ENCODE measurements at regions not wholly inside any gene's neighbourhood (a gene's known extent, or its start where the extent isn't known, plus 50 kb on each side); places are given as distances from the start of the nearest gene placed in this dataset.
"Not testable (repeated sequence)": the region's sequence is repeated elsewhere in the genome, so short reads cannot be mapped to it uniquely, and the experiment has no call there.

DNA sequence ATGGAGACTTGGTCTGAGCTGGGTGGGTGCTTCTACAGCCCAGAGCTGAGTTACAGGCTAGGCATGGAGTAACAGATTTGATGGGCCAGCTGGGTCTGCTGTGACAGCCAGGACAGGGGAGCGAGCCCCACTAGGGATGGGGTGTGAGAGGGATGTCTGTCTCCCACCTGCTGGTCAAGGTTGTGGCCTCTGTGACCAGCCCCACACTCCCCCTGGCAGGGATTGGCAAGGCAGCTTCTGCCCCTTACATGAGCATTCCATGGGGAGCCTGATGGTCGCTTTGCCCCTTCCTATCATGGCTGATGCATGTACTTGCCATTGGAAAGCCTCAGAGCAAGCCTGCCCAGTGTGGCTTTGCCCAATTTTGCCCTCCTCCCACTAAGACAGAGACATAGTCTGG lies 162.0 kb upstream of the FIGN start:
- TF ChIP-seq POLR2AphosphoS5 (IDR thresholded peaks at IDR 0.05): no peak
- TF ChIP-seq, protein P1, sequence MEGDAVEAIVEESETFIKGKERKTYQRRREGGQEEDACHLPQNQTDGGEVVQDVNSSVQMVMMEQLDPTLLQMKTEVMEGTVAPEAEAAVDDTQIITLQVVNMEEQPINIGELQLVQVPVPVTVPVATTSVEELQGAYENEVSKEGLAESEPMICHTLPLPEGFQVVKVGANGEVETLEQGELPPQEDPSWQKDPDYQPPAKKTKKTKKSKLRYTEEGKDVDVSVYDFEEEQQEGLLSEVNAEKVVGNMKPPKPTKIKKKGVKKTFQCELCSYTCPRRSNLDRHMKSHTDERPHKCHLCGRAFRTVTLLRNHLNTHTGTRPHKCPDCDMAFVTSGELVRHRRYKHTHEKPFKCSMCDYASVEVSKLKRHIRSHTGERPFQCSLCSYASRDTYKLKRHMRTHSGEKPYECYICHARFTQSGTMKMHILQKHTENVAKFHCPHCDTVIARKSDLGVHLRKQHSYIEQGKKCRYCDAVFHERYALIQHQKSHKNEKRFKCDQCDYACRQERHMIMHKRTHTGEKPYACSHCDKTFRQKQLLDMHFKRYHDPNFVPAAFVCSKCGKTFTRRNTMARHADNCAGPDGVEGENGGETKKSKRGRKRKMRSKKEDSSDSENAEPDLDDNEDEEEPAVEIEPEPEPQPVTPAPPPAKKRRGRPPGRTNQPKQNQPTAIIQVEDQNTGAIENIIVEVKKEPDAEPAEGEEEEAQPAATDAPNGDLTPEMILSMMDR (IDR thresholded peaks at IDR 0.05): no peak
- no peak for TF ChIP-seq EP300 (IDR thresholded peaks at IDR 0.05)
- no peak for TF ChIP-seq POLR2A (IDR thresholded peaks at IDR 0.05)
- Histone ChIP-seq H3K27ac (no peak overlapping the region), H3K9me3 (peaks cover 8% of the 10 kb centered on the region), H3K27me3 (no peaks in the 10 kb centered on the region), H3K4me1 (no peaks in the 10 kb centered on the region), H3K4me3 (no peak overlapping the region), H3K36me3 (no peaks in the 10 kb centered on the region)
- no peak for DNase-seq (ENCODE audit: low spot score in 2 of 2)
- no CpG with 5 or more reads among the region's 2 CpGs for WGBS

DNA sequence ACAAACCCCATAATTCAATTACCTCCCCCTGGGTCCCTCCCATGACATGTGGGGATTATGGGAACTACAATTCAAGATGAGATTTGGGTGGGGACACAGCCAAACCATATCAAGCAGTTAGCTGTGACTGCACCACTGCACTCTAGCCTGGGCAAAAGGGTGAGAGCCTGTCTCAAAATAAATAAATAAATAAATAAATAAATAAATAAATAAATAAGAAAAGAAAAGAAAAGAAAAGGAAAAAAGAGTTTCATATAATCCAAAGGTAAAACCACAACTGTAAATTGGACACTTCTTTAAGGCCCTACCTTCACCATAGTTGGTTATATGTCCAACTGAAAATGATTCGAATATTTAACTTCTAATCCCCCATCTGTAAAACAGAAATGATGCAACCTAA lies 157.6 kb upstream of the FIGN start:
- H3K27ac ChIP-seq; H3K4me1 ChIP-seq; H3K27me3 ChIP-seq; H3K4me3 ChIP-seq; DNase-seq (ENCODE audit: low spot score in 2 of 2); H3K36me3 ChIP-seq; H3K9me3 ChIP-seq: not testable (repeated sequence)
- 0% methylated on average over 1 of the region's 1 CpG for WGBS

DNA sequence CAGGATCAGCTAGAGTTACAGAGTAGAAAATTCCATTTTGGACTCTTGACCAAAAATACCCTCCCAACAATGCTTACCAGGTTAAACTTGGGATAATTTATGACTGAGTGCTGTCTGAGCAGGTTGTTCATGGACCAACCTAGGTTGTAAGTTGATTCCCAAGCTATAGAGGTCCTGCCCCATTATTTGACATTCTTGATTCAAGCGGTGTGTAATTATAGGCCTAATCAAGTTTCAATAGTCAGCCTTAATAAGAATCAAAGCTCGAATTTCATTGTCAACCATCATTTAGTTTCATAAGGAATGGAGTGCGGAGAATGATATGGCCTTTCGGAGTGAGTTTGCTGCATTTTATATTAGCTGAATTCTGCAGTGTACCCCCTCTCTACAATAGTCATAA lies 152.8 kb upstream of the FIGN start:
- Histone ChIP-seq H3K9me3 (no peaks in the 10 kb centered on the region), H3K27me3 (no peaks in the 10 kb centered on the region), H3K36me3 (no peaks in the 10 kb centered on the region), H3K27ac (no peak overlapping the region), H3K4me1 (no peaks in the 10 kb centered on the region), H3K4me3 (no peak overlapping the region)
- WGBS: 86% methylated on average over 4 of the region's 4 CpGs
- TF ChIP-seq POLR2AphosphoS5 (IDR thresholded peaks at IDR 0.05): no peak
- TF ChIP-seq, protein P1 (IDR thresholded peaks at IDR 0.05): no peak
- TF ChIP-seq POLR2A (IDR thresholded peaks at IDR 0.05): no peak
- TF ChIP-seq EP300 (IDR thresholded peaks at IDR 0.05): no peak
- DNase-seq (ENCODE audit: low spot score in 2 of 2): no peak

DNA sequence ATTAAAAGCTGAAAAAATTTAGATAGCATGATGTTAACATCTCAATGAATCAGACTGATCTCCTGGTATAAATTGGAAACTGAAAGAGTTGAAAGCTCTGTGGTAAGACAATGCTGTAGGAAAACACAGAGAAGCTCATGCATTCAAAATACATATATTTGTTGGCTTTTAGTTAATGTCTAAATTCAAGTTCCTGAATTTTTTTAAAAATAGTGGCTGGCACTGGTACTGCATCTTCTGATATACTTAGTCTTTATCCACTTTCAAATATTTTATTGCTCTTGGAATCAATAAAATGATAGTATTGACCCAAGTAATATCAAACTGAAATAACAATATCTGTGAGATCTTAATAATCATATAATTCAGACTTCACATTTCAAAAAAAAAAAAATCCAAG lies 151.4 kb upstream of the FIGN start:
- TF ChIP-seq POLR2AphosphoS5 (IDR thresholded peaks at IDR 0.05) (no peak), EP300 (IDR thresholded peaks at IDR 0.05) (no peak), POLR2A (IDR thresholded peaks at IDR 0.05) (no peak)
- TF ChIP-seq, protein P1 (IDR thresholded peaks at IDR 0.05): no peak
- Histone ChIP-seq H3K27me3 (no peaks in the 10 kb centered on the region), H3K4me1 (no peaks in the 10 kb centered on the region), H3K36me3 (no peaks in the 10 kb centered on the region), H3K9me3 (no peaks in the 10 kb centered on the region), H3K27ac (no peak overlapping the region), H3K4me3 (no peak overlapping the region)
- DNase-seq (ENCODE audit: low spot score in 2 of 2): no peak

DNA sequence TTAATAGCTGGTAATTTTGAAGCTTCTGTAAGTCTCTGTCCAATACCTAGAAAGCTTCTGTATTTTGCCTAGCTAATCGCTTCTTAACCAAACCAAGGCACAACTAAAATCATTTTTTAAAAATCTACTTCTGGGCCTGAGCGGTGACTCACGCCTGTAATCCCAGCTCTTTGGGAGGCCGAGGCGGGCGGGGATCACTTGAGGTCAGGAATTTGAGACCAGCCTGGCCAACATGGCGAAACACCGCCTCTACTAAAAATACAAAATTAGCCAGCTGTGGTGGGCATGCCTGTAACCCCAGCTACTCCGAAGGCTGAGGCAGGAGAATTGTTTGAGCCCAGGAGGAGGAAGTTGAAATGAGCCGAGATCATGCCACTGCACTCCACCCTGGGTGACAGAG lies 148.6 kb upstream of the FIGN start:
- Histone ChIP-seq H3K27ac (no peak overlapping the region), H3K36me3 (no peaks in the 10 kb centered on the region), H3K4me1 (no peaks in the 10 kb centered on the region), H3K9me3 (no peaks in the 10 kb centered on the region), H3K27me3 (no peaks in the 10 kb centered on the region), H3K4me3 (no peak overlapping the region)
- no peak for DNase-seq (ENCODE audit: low spot score in 2 of 2)
- 89% methylated on average over 10 of the region's 10 CpGs for WGBS
- TF ChIP-seq, protein P1 (IDR thresholded peaks at IDR 0.05): no peak
- TF ChIP-seq POLR2AphosphoS5 (IDR thresholded peaks at IDR 0.05): no peak
- TF ChIP-seq EP300 (IDR thresholded peaks at IDR 0.05): no peak

DNA sequence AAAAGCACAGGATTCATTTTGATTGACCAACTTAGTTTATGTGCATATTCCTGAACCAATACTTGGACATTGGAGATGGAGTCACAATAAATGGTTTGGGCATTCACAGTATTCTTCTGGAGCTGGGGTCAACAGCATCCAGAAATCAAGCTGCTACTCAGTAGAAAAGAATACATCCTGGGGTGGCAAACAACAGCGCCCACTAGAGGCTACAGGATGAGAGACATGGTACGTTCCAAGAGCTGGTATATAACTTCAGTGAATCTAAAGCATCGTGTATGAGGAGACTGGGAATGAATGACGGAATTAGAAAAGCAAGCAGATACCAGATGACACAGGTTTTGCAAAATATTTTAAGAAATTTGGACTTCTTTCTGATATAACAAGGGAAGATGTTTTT lies 142.9 kb upstream of the FIGN start:
- DNase-seq (ENCODE audit: low spot score in 2 of 2): no peak
- no peak overlapping the region for H3K4me3 ChIP-seq
- 81% methylated on average over 4 of the region's 4 CpGs for WGBS
- no peaks in the 10 kb centered on the region for H3K36me3 ChIP-seq
- H3K27ac ChIP-seq: no peak overlapping the region
- no peaks in the 10 kb centered on the region for H3K27me3 ChIP-seq
- no peaks in the 10 kb centered on the region for H3K4me1 ChIP-seq
- no peaks in the 10 kb centered on the region for H3K9me3 ChIP-seq
- TF ChIP-seq, protein P1 (IDR thresholded peaks at IDR 0.05): no peak
- no peak for TF ChIP-seq EP300 (IDR thresholded peaks at IDR 0.05)
- no peak for TF ChIP-seq POLR2AphosphoS5 (IDR thresholded peaks at IDR 0.05)
- no peak for TF ChIP-seq POLR2A (IDR thresholded peaks at IDR 0.05)

Data from suprapubic skin (tissue), 4 donors.